ENCODE measurements at regions not wholly inside any gene's neighbourhood (a gene's known extent, or its start where the extent isn't known, plus 50 kb on each side); places are given as distances from the start of the nearest gene placed in this dataset.

- Mint-ChIP-seq H3K27me3 (peaks cover 7% of the 10 kb centered on the region), H3K4me3 (no peak overlapping the region), H3K27ac (no peak overlapping the region), H3K4me1 (no peaks in the 10 kb centered on the region), H3K9me3 (no peaks in the 10 kb centered on the region), H3K36me3 (no peaks in the 10 kb centered on the region)
Measured at GRCh38 chrX:107566604-107567262, 61.6 kb upstream of the PRPS1 start.

DNA sequence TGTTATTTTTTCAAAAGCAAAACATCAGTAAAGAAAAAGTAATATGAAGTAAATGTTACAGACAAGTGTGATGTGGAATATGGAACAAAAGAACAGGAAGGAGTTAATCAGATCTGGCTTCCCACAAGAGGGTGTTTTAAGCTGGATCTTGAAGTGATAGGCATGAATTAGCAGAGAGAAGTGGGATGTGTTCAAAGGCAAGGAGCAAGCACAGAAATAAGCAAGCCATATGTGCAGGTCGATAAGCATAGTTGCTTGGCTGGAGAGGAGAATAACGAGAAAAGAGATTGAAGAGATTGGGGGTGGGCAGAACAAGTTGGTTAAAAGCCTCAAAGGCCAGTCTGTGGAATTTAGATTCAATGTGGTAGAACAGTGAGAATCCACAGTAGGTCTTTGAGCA, 60.9 kb upstream of the PRPS1 start:
- peaks cover 7% of the 10 kb centered on the region for H3K27me3 Mint-ChIP-seq
- no peaks in the 10 kb centered on the region for H3K9me3 Mint-ChIP-seq
- no peak overlapping the region for H3K27ac Mint-ChIP-seq
- H3K4me3 Mint-ChIP-seq: no peak overlapping the region
- no peaks in the 10 kb centered on the region for H3K4me1 Mint-ChIP-seq
- no peaks in the 10 kb centered on the region for H3K36me3 Mint-ChIP-seq

DNA sequence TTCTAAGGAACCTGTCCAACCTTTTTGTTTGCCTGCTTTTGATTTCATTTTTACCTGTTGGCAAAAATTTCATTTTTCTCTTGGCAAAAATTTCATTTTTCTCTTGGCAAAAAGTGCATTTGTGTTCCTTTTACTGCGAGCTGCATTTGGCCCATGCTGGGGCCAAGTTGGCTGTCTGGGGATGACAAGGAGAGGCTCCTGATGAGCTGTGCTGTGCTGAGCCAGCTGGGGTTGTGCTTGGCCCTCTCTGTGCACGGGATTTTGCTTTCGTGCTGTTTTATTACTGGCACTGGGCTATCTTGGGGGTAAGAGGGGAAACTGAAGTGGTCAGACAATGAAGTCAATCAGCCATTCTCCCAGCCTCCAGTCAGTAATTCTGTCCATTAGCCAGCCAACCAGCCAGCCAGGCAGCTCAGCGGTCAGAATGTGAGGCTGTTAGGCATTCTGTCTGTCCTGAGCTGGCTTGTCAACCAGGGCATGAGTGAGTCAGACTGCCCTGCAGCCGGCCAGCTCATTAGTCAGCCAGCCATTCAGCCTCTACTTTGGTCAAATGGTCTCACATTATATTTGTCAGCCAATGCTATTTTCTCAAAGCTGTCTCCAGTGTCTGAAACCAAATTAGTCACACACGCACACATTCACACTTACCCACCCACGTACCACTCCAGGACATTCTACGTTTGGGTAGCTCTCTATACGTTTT, 56.9 kb upstream of the PRPS1 start:
- Mint-ChIP-seq H3K4me1 (peaks cover 0 to 2% (median 0%) of the 10 kb centered on the region in 3 donors), H3K9me3 (no peaks in the 10 kb centered on the region), H3K36me3 (no peaks in the 10 kb centered on the region), H3K4me3 (no peak overlapping the region), H3K27ac (no peak overlapping the region), H3K27me3 (no peaks in the 10 kb centered on the region)

- no peak overlapping the region for H3K4me3 Mint-ChIP-seq
- no peak overlapping the region for H3K27ac Mint-ChIP-seq
- no peaks in the 10 kb centered on the region for H3K36me3 Mint-ChIP-seq
- no peaks in the 10 kb centered on the region for H3K9me3 Mint-ChIP-seq
- peaks cover 0 to 2% (median 0%) of the 10 kb centered on the region in 3 donors for H3K4me1 Mint-ChIP-seq
- H3K27me3 Mint-ChIP-seq: no peaks in the 10 kb centered on the region
Measured at GRCh38 chrX:107573016-107573415, 55.3 kb upstream of the PRPS1 start.

DNA sequence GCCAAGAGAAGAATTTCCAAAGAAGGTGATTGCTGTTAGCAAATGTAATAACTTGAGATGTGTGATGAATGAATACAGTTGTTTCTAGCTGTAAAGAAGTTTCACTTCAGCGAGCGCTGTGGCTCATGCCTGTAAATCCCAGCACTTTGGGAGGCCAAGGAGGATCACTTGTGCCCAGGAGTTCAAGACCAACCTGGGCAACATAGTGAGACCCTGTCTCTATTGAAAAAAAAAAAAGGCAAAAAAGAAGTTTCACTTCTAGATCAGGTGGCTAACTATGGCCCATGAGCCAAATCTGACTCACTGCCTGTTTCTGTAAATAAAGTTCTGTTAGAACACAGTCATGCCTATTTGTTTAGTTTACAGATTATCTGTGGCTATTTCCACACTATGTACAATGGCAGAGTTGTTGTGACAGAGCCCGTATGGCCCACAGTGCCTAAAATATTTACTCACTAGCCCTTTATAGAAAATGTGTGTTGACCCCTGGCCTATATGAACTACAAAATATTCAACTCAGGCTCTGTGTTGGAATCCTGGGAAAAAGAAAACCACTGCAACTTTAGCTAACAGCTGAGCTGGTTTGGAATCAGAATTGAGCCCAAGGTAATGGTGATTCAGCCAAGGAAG, 54.1 kb upstream of the PRPS1 start:
- no peaks in the 10 kb centered on the region for H3K27me3 Mint-ChIP-seq
- H3K4me3 Mint-ChIP-seq: no peak overlapping the region
- no peaks in the 10 kb centered on the region for H3K9me3 Mint-ChIP-seq
- H3K27ac Mint-ChIP-seq: no peak overlapping the region
- no peaks in the 10 kb centered on the region for H3K36me3 Mint-ChIP-seq
- H3K4me1 Mint-ChIP-seq: peaks cover 0 to 2% (median 0%) of the 10 kb centered on the region in 3 donors

DNA sequence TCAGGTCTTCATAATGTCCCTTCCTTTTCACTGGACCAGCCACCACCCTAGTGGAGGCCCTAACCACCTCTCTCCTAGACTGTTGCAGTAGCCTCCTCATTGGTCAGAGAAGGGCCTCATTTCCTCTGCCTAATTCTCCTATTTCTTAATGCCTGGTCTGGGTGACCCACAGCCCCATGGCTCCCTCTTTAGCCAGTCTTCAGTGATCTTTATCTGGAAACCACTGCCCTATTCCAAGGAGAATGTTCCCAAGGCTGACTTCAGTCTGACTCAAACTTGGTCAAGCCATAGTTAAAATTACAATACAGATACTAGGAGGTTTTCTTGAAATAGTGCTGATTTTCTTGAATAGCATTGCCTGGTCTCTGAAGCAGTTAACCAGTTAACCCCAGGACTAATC, 53.6 kb upstream of the PRPS1 start:
- H3K9me3 Mint-ChIP-seq: no peaks in the 10 kb centered on the region
- H3K4me1 Mint-ChIP-seq: peaks cover 0 to 2% (median 0%) of the 10 kb centered on the region in 3 donors
- no peaks in the 10 kb centered on the region for H3K36me3 Mint-ChIP-seq
- H3K27me3 Mint-ChIP-seq: no peaks in the 10 kb centered on the region
- H3K4me3 Mint-ChIP-seq: no peak overlapping the region
- H3K27ac Mint-ChIP-seq: no peak overlapping the region

- no peaks in the 10 kb centered on the region for H3K36me3 Mint-ChIP-seq
- no peaks in the 10 kb centered on the region for H3K27me3 Mint-ChIP-seq
- no peaks in the 10 kb centered on the region for H3K9me3 Mint-ChIP-seq
- H3K27ac Mint-ChIP-seq: no peak overlapping the region
- no peak overlapping the region for H3K4me3 Mint-ChIP-seq
- H3K4me1 Mint-ChIP-seq: peaks cover 0 to 2% (median 0%) of the 10 kb centered on the region in 3 donors
Measured at GRCh38 chrX:107576392-107576791, 51.9 kb upstream of the PRPS1 start.

DNA sequence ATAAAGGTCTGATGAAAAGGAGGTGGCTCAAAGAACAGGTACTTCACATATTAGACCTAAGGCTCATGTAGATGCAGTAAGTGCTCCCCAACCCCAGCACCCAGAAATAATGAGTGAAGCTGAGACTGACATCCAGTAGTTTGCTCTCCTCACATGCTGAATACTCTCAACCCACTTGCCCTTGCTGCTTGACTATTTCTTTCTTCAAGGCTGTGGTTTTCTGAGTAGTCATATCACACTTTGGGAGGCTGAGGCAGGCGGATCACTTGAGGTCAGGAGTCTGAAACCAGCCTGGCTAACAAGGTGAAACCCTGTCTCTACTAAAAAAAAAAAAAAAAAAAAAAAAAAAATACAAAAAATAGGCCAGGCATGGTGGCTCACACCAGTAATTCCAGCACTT, 51.5 kb upstream of the PRPS1 start:
- Mint-ChIP-seq H3K4me3 (no peak overlapping the region), H3K27me3 (no peaks in the 10 kb centered on the region), H3K36me3 (no peaks in the 10 kb centered on the region)

DNA sequence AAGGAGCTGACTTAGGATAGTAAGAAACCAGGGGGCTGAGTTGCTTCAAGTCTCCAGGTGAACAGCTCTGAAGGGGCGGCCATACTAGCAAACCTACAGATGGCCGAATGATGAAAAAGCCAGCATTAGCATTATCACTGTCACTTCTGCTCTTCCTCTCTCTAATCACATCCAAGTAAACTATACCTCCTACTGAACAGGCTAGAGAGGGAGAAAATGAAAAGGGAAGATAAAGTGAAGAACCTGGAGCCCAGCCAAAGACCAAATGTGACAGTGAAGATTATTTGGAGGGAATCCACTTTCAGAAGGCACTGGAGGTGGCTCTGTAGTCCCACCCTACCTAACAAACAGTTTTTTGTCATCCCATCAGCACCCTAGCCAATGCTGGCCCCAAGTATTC, 50.4 kb upstream of the PRPS1 start:
- H3K4me3 Mint-ChIP-seq: no peak overlapping the region
- H3K27ac Mint-ChIP-seq: no peak overlapping the region
- H3K9me3 Mint-ChIP-seq: peaks cover 0 to 2% (median 2%) of the 10 kb centered on the region in 3 donors
- H3K27me3 Mint-ChIP-seq: no peaks in the 10 kb centered on the region
- peaks cover 0 to 2% (median 0%) of the 10 kb centered on the region in 3 donors for H3K4me1 Mint-ChIP-seq
- H3K36me3 Mint-ChIP-seq: no peaks in the 10 kb centered on the region

More for the DNA sequence above, 51.5 kb upstream of the PRPS1 start:
- peaks cover 0 to 2% (median 2%) of the 10 kb centered on the region in 3 donors for H3K9me3 Mint-ChIP-seq
- no peak overlapping the region for H3K27ac Mint-ChIP-seq
- H3K4me1 Mint-ChIP-seq: peaks cover 0 to 2% (median 0%) of the 10 kb centered on the region in 3 donors
